Transverse colon (tissue), 4 donors: ENCODE measurements at regions not wholly inside any gene's neighbourhood (a gene's known extent, or its start where the extent isn't known, plus 50 kb on each side); places are given as distances from the start of the nearest gene placed in this dataset.

Source experiments
- DNase-seq: peaks from one replicate; pipeline ENCODE4 v3.0.0-alpha.2; 2019
- H3K27ac ChIP-seq, 4 donors: fragments of 200-600 bp; sonication (generic); 2 replicates each; pipeline ENCODE4 v1.5.1; 2016 to 2018; ENCODE audit warnings: inconsistent platforms in 4 of 4
- H3K27me3 ChIP-seq: fragments of 200-600 bp; sonication (generic); 2 replicates; pipeline ENCODE4 v1.5.1; 2017; ENCODE audit warnings: inconsistent platforms
- H3K36me3 ChIP-seq, 4 donors: fragments of 200-600 bp; sonication (generic); 2 replicates each; pipeline ENCODE4 v1.5.1; 2017 to 2019; ENCODE audit warnings: inconsistent platforms in 4 of 4
- H3K4me1 ChIP-seq, 4 donors: fragments of 200-600 bp; sonication (generic); 2 replicates each; pipeline ENCODE4 v1.5.1; 2017 to 2020; ENCODE audit warnings: inconsistent platforms in 4 of 4
- H3K4me3 ChIP-seq, 4 donors: fragments of 200-600 bp; sonication (generic); 1 replicate in 1 of 4; 2 replicates in 3 of 4; pipeline versions ENCODE4 v1.5.1 to v1.6.1; 2017 to 2019; ENCODE audit warnings: inconsistent platforms in 4 of 4
- H3K9me3 ChIP-seq, 2 donors: fragments of 200-600 bp; sonication (generic); 2 replicates each; pipeline ENCODE4 v1.5.1; 2017 to 2019; ENCODE audit warnings: inconsistent platforms in 2 of 2
- CTCF ChIP-seq, 5 experiments: fragments of 200-600 bp in 3 of 5; fragments of 450-650 bp in 2 of 5; sonication (generic) in 3 of 5; IDR thresholded peaks; 1 replicate in 2 of 5; 2 replicates in 3 of 5; pipeline ENCODE4 v1.5.1; 2016 to 2017; ENCODE audit warnings: antibody characterized with exemption in 5 of 5, inconsistent platforms in 3 of 5, mild to moderate bottlenecking in 2 of 5, moderate library complexity in 1 of 5
- EP300 ChIP-seq: sonication (generic); formaldehyde crosslinking; IDR thresholded peaks from one replicate; pipeline ENCODE4 v1.6.1; 2017; ENCODE audit warnings: antibody characterized with exemption, low read depth
- POLR2A ChIP-seq: fragments of 450-650 bp; IDR thresholded peaks from one replicate; pipeline ENCODE4 v1.6.1; 2016; ENCODE audit warnings: antibody characterized with exemption, mild to moderate bottlenecking, moderate library complexity
- POLR2AphosphoS5 ChIP-seq, 3 donors: sonication (generic); formaldehyde crosslinking; IDR thresholded peaks; one replicate each; pipeline ENCODE4 v1.6.1; 2016; ENCODE audit warnings: antibody characterized with exemption in 3 of 3
- WGBS, 2 donors: methylation state at CpG; one replicate each; pipeline ENCODE4 v1.1.5; 2018; ENCODE audit warnings: low coverage in 1 of 2; 5-methylcytosine and 5-hydroxymethylcytosine counted together
- in situ Hi-C, 4 donors: fragments of 200-750 bp; cut with MboI; loops; one replicate each; pipeline versions ENCODE4 v1.15.0 to v1.15.1; 2017; ENCODE audit warnings: low sequenced_read_pairs in 3 of 4, low pct_ligation_motif_present in 1 of 4, low pct_unique_long_range_greater_than_20kb in 1 of 4
- intact Hi-C: fragments of 100-400 bp; cut with DNase I; formaldehyde crosslinking; loops from one replicate; pipeline ENCODE4 v1.15.1; 2023; ENCODE audit warnings: low total_unique reads

- H3K4me3 ChIP-seq, result no peak overlapping the region
- 46 to 66% methylated on average over 6 of the region's 6 CpGs for WGBS, 2 donors
- no peaks in the 10 kb centered on the region for H3K36me3 ChIP-seq
- in situ Hi-C loops (no loop called here), intact Hi-C loops (no loop called here)
- H3K27me3 ChIP-seq, result peaks cover 3% of the 10 kb centered on the region
- no peak overlapping the region for H3K27ac ChIP-seq
- H3K9me3 ChIP-seq, result no peaks in the 10 kb centered on the region
- DNase-seq, result no peak
- TF ChIP-seq POLR2AphosphoS5 (IDR thresholded peaks at IDR 0.05), result no peak
- TF ChIP-seq EP300, result no peak
- TF ChIP-seq CTCF (IDR thresholded peaks at IDR 0.05), result no peak
- no peak for TF ChIP-seq POLR2A
- no peaks in the 10 kb centered on the region for H3K4me1 ChIP-seq
Measured at GRCh38 chr21:38092051-38092450, 164.7 kb upstream of the KCNJ15 start.

GRCh38 chr21:38095220-38095619, 161.6 kb upstream of the KCNJ15 start:
- 91 to 100% methylated on average over 1 to 5 of the region's 5 CpGs for WGBS, 2 donors
- Histone ChIP-seq H3K4me1 (no peaks in the 10 kb centered on the region), H3K36me3 (no peaks in the 10 kb centered on the region), H3K9me3 (no peaks in the 10 kb centered on the region), H3K27ac (no peak overlapping the region), H3K27me3 (peaks cover 14% of the 10 kb centered on the region), H3K4me3 (no peak overlapping the region)
- in situ Hi-C loops, result no loop called here
- no peak for DNase-seq
- intact Hi-C loops, result no loop called here
- no peak for TF ChIP-seq EP300
- TF ChIP-seq POLR2AphosphoS5 (IDR thresholded peaks at IDR 0.05), result no peak
- TF ChIP-seq CTCF (IDR thresholded peaks at IDR 0.05), result no peak
- TF ChIP-seq POLR2A, result no peak

- Histone ChIP-seq H3K27ac (no peak overlapping the region), H3K4me3 (no peak overlapping the region), H3K27me3 (peaks cover 19% of the 10 kb centered on the region), H3K36me3 (no peaks in the 10 kb centered on the region), H3K9me3 (no peaks in the 10 kb centered on the region), H3K4me1 (no peaks in the 10 kb centered on the region)
- DNase-seq, result no peak
- in situ Hi-C loops, result no loop called here
- intact Hi-C loops, result no loop called here
- no peak for TF ChIP-seq CTCF (IDR thresholded peaks at IDR 0.05)
- TF ChIP-seq POLR2AphosphoS5 (IDR thresholded peaks at IDR 0.05), result no peak
- TF ChIP-seq EP300, result no peak
- TF ChIP-seq POLR2A, result no peak
Measured at GRCh38 chr21:38097789-38098188, 159.0 kb upstream of the KCNJ15 start.

- in situ Hi-C loops (no loop called here), intact Hi-C loops (no loop called here)
- Histone ChIP-seq H3K27ac (no peak overlapping the region), H3K36me3 (no peaks in the 10 kb centered on the region), H3K27me3 (no peaks in the 10 kb centered on the region), H3K4me3 (no peak overlapping the region), H3K4me1 (no peaks in the 10 kb centered on the region), H3K9me3 (no peaks in the 10 kb centered on the region)
- WGBS, 2 donors, result 88 to 95% methylated on average over 3 of the region's 3 CpGs
- no peak for DNase-seq
- no peak for TF ChIP-seq POLR2AphosphoS5 (IDR thresholded peaks at IDR 0.05)
- no peak for TF ChIP-seq EP300
- TF ChIP-seq POLR2A, result no peak
- TF ChIP-seq CTCF (IDR thresholded peaks at IDR 0.05), result no peak
Measured at GRCh38 chr21:38112219-38112789, 144.5 kb upstream of the KCNJ15 start.
